Neural cell (in vitro differentiated cells): ENCODE measurements at regions not wholly inside any gene's neighbourhood (a gene's known extent, or its start where the extent isn't known, plus 50 kb on each side); places are given as distances from the start of the nearest gene placed in this dataset.

ENCODE experiments used
- H2AFZ ChIP-seq: fragments of 200-600, 300-800 bp; sonication (generic), shearing (Covaris generic); 2 replicates; pipeline ENCODE4 v1.6.0; 2014; ENCODE audit warnings: low read depth, mild to moderate bottlenecking, antibody characterized with exemption, low read length, moderate library complexity
- H3F3A ChIP-seq: fragments of 200-600 bp; shearing (Covaris generic); 2 replicates; pipeline ENCODE4 v1.6.1; 2016; ENCODE audit warnings: mild to moderate bottlenecking, moderate library complexity, mixed read lengths, antibody characterized with exemption, low read length; ENCODE audit not compliant: insufficient read depth, poor library complexity, severe bottlenecking
- H3K27ac ChIP-seq: fragments of 200-600, 300-800 bp; sonication (generic), shearing (Covaris generic); 2 replicates; pipeline ENCODE4 v1.5.1; 2014; ENCODE audit warnings: mild to moderate bottlenecking, low read length, moderate library complexity
- H3K27me3 ChIP-seq: fragments of 300-800, 200-600 bp; sonication (generic), shearing (Covaris generic); 2 replicates; pipeline ENCODE4 v1.6.0; 2014; ENCODE audit warnings: mild to moderate bottlenecking, low read depth, low read length, moderate library complexity; ENCODE audit not compliant: insufficient read depth
- H3K36me3 ChIP-seq: fragments of 300-800, 200-600 bp; sonication (generic), shearing (Covaris generic); 2 replicates; pipeline ENCODE4 v1.5.1; 2014; ENCODE audit warnings: mild to moderate bottlenecking, antibody characterized with exemption, low read length, moderate library complexity; ENCODE audit not compliant: insufficient read depth
- H3K4me2 ChIP-seq: fragments of 300-800, 200-600 bp; sonication (generic), shearing (Covaris generic); 2 replicates; pipeline ENCODE4 v1.6.0; 2014; ENCODE audit warnings: mild to moderate bottlenecking, low read length
- H3K4me3 ChIP-seq: fragments of 300-800, 200-600 bp; sonication (generic), shearing (Covaris generic); 2 replicates; pipeline ENCODE4 v1.5.1; 2014; ENCODE audit warnings: mild to moderate bottlenecking, low read length, moderate library complexity
- H3K79me2 ChIP-seq: fragments of 200-600 bp; shearing (Covaris generic); replicated peaks from 2 replicates; pipeline ENCODE4 v1.6.0; 2014; ENCODE audit warnings: mild to moderate bottlenecking, low read length, moderate library complexity; ENCODE audit not compliant: insufficient read depth
- H3K9ac ChIP-seq: fragments of 300-800, 200-600 bp; sonication (generic), shearing (Covaris generic); 2 replicates; pipeline ENCODE4 v1.6.1; 2016; ENCODE audit warnings: mild to moderate bottlenecking, low read length, mixed read lengths
- H3K9me2 ChIP-seq: fragments of 200-600 bp; shearing (Covaris generic); 2 replicates; pipeline ENCODE4 v1.6.1; 2016; ENCODE audit warnings: mild to moderate bottlenecking, low read length, mixed read lengths; ENCODE audit not compliant: insufficient read depth
- H3K9me3 ChIP-seq: fragments of 200-600, 300-800 bp; sonication (generic), shearing (Covaris generic); 2 replicates; pipeline ENCODE4 v1.6.1; 2016; ENCODE audit warnings: mild to moderate bottlenecking, mixed run types, low read length, moderate library complexity, mixed read lengths
- H4K20me1 ChIP-seq: fragments of 200-600 bp; shearing (Covaris generic); 2 replicates; pipeline ENCODE4 v1.6.1; 2016; ENCODE audit warnings: mild to moderate bottlenecking, mixed run types; ENCODE audit not compliant: insufficient read depth
- CTCF ChIP-seq: fragments of 450-650 bp; IDR thresholded peaks from 2 replicates; pipeline ENCODE4 v1.5.1; 2014; ENCODE audit warnings: antibody characterized with exemption, mild to moderate bottlenecking, moderate library complexity; ENCODE audit not compliant: poor library complexity, severe bottlenecking
- EP300 ChIP-seq: fragments of 450-650 bp; conservative IDR thresholded peaks from 2 replicates; pipeline ENCODE4 v1.6.1; 2014; ENCODE audit warnings: antibody characterized with exemption, mild to moderate bottlenecking, moderate library complexity; ENCODE audit not compliant: poor library complexity, severe bottlenecking
- EZH2 ChIP-seq: fragments of 200-600, 300-800 bp; shearing (Covaris generic), sonication (generic); IDR thresholded peaks from 2 replicates; pipeline ENCODE4 v1.6.1; 2014; ENCODE audit warnings: antibody characterized with exemption, low read length, borderline replicate concordance, mild to moderate bottlenecking; ENCODE audit not compliant: insufficient read depth, poor library complexity, severe bottlenecking
- MXI1 ChIP-seq: fragments of 450-650 bp; conservative IDR thresholded peaks from 2 replicates; pipeline ENCODE4 v1.6.1; 2014; ENCODE audit warnings: antibody characterized with exemption, mild to moderate bottlenecking; ENCODE audit not compliant: poor library complexity, severe bottlenecking
- POLR2AphosphoS5 ChIP-seq: IDR thresholded peaks from 2 replicates; pipeline ENCODE4 v1.6.1; 2012
- RAD21 ChIP-seq: fragments of 450-650 bp; conservative IDR thresholded peaks from 2 replicates; pipeline ENCODE4 v1.6.1; 2014; ENCODE audit warnings: antibody characterized with exemption, mild to moderate bottlenecking, moderate library complexity
- REST ChIP-seq: IDR thresholded peaks from 2 replicates; pipeline ENCODE4 v1.6.1; 2012; ENCODE audit warnings: borderline replicate concordance
- SMC3 ChIP-seq: fragments of 450-650 bp; conservative IDR thresholded peaks from 2 replicates; pipeline ENCODE4 v1.6.1; 2014; ENCODE audit warnings: antibody characterized with exemption, mild to moderate bottlenecking, moderate library complexity; ENCODE audit not compliant: poor library complexity
- TAF1 ChIP-seq: IDR thresholded peaks from 2 replicates; pipeline ENCODE4 v1.6.1; 2012; ENCODE audit warnings: low read depth

- H2AFZ ChIP-seq, result no peak overlapping the region
- TF ChIP-seq EZH2, result no peak
- TF ChIP-seq CTCF, result no peak
- no peak for TF ChIP-seq RAD21
- TF ChIP-seq EP300, result no peak
- TF ChIP-seq SMC3, result no peak
- no peak for TF ChIP-seq REST
- TF ChIP-seq TAF1, result no peak
- TF ChIP-seq POLR2AphosphoS5, result no peak
- no peak for TF ChIP-seq MXI1
- no peaks in the 10 kb centered on the region for H3K27me3 ChIP-seq
- no peaks in the 10 kb centered on the region for H3F3A ChIP-seq
- H3K4me3 ChIP-seq, result no peak overlapping the region
- no peaks in the 10 kb centered on the region for H3K9me2 ChIP-seq
- H3K27ac ChIP-seq, result no peak overlapping the region
- no peaks in the 10 kb centered on the region for H4K20me1 ChIP-seq
- H3K9ac ChIP-seq, result no peak overlapping the region
- H3K36me3 ChIP-seq, result no peaks in the 10 kb centered on the region
- H3K79me2 ChIP-seq, result no peaks in the 10 kb centered on the region
- no peaks in the 10 kb centered on the region for H3K9me3 ChIP-seq
- no peak overlapping the region for H3K4me2 ChIP-seq
Measured at GRCh38 chr16:66196770-66197169, 169.7 kb upstream of the CDH5 start.

- no peak overlapping the region for H3K4me3 ChIP-seq
- H3F3A ChIP-seq, result no peaks in the 10 kb centered on the region
- no peaks in the 10 kb centered on the region for H3K9me2 ChIP-seq
- H3K27me3 ChIP-seq, result no peaks in the 10 kb centered on the region
- H3K79me2 ChIP-seq, result no peaks in the 10 kb centered on the region
- H3K9me3 ChIP-seq, result no peaks in the 10 kb centered on the region
- no peaks in the 10 kb centered on the region for H4K20me1 ChIP-seq
- H2AFZ ChIP-seq, result no peak overlapping the region
- TF ChIP-seq POLR2AphosphoS5 (no peak), SMC3 (no peak), MXI1 (no peak), EZH2 (no peak), EP300 (no peak), REST (no peak), RAD21 (no peak), TAF1 (no peak), CTCF (no peak)
- no peaks in the 10 kb centered on the region for H3K36me3 ChIP-seq
- no peak overlapping the region for H3K4me2 ChIP-seq
- no peak overlapping the region for H3K27ac ChIP-seq
- H3K9ac ChIP-seq, result no peak overlapping the region
Measured at GRCh38 chr16:66194866-66195265, 171.6 kb upstream of the CDH5 start.
